ENCODE measurements at regions not wholly inside any gene's neighbourhood (a gene's known extent, or its start where the extent isn't known, plus 50 kb on each side); places are given as distances from the start of the nearest gene placed in this dataset.

- Mint-ChIP-seq H3K27me3 (ENCODE audit: insufficient read depth, unreplicated experiment) (no peaks in the 10 kb centered on the region), H3K4me3 (ENCODE audit: unreplicated experiment) (no peak overlapping the region), H3K4me1 (ENCODE audit: insufficient read depth, unreplicated experiment) (peaks cover 8% of the 10 kb centered on the region), H3K36me3 (ENCODE audit: insufficient read depth, unreplicated experiment) (no peaks in the 10 kb centered on the region), H3K9me3 (ENCODE audit: unreplicated experiment) (no peaks in the 10 kb centered on the region), H3K27ac (ENCODE audit: low read depth, unreplicated experiment) (no peak overlapping the region)
- POLR2A ChIA-PET: no interaction called here
- intact Hi-C loops (cut with micrococcal nuclease): no loop called here
- no peak for TF ChIP-seq CTCF (IDR thresholded peaks at IDR 0.05; ENCODE audit: unreplicated experiment)
- DNase-seq (ENCODE audit: unreplicated experiment): no peak
- CTCF ChIA-PET: interaction anchor here (0.8 kb wide), 1 partner anchor 369 kb away, joined by 3 read pairs; no protein-coding TSS in a partner anchor
- BruUV-seq (replicated peaks): no TSS peak
Measured at GRCh38 chr12:77351860-77352259, 286.5 kb upstream of the E2F7 start.

- Mint-ChIP-seq H3K4me3 (ENCODE audit: unreplicated experiment) (no peak overlapping the region), H3K27me3 (ENCODE audit: insufficient read depth, unreplicated experiment) (no peaks in the 10 kb centered on the region), H3K36me3 (ENCODE audit: insufficient read depth, unreplicated experiment) (no peaks in the 10 kb centered on the region), H3K27ac (ENCODE audit: low read depth, unreplicated experiment) (no peak overlapping the region), H3K9me3 (ENCODE audit: unreplicated experiment) (no peaks in the 10 kb centered on the region), H3K4me1 (ENCODE audit: insufficient read depth, unreplicated experiment) (peaks cover 3% of the 10 kb centered on the region)
- no peak for TF ChIP-seq CTCF (IDR thresholded peaks at IDR 0.05; ENCODE audit: unreplicated experiment)
- no peak for DNase-seq (ENCODE audit: unreplicated experiment)
- BruUV-seq (replicated peaks): no TSS peak
- ChIA-PET POLR2A (no interaction called here), CTCF (no interaction called here)
- intact Hi-C loops (cut with micrococcal nuclease): no loop called here
Measured at GRCh38 chr12:77349689-77350370, 284.5 kb upstream of the E2F7 start.

GRCh38 chr12:77347017-77347416 is 281.6 kb upstream of the E2F7 start:
- no TSS peak for BruUV-seq (replicated peaks)
- H3K4me3 Mint-ChIP-seq (ENCODE audit: unreplicated experiment): no peak overlapping the region
- DNase-seq (ENCODE audit: unreplicated experiment): no peak
- ChIA-PET CTCF (interaction anchor here (0.6 to 0.7 kb wide), 2 partner anchors 130 to 421 kb away, joined by 3 to 4 read pairs; no protein-coding TSS in a partner anchor), POLR2A (no interaction called here)
- TF ChIP-seq CTCF (IDR thresholded peaks at IDR 0.05; ENCODE audit: unreplicated experiment): no peak
- intact Hi-C loops (cut with micrococcal nuclease): no loop called here
- no peaks in the 10 kb centered on the region for H3K9me3 Mint-ChIP-seq (ENCODE audit: unreplicated experiment)
- H3K27ac Mint-ChIP-seq (ENCODE audit: low read depth, unreplicated experiment): no peak overlapping the region
- peaks cover 6% of the 10 kb centered on the region for H3K4me1 Mint-ChIP-seq (ENCODE audit: insufficient read depth, unreplicated experiment)
- H3K36me3 Mint-ChIP-seq (ENCODE audit: insufficient read depth, unreplicated experiment): no peaks in the 10 kb centered on the region
- no peaks in the 10 kb centered on the region for H3K27me3 Mint-ChIP-seq (ENCODE audit: insufficient read depth, unreplicated experiment)

GRCh38 chr12:77345336-77345735 is 280.0 kb upstream of the E2F7 start:
- intact Hi-C loops (cut with micrococcal nuclease): no loop called here
- TF ChIP-seq CTCF (IDR thresholded peaks at IDR 0.05; ENCODE audit: unreplicated experiment): no peak
- POLR2A ChIA-PET: interaction anchor here (1.1 kb wide), 1 partner anchor 279 kb away, joined by 3 read pairs; no protein-coding TSS in a partner anchor

More at GRCh38 chr12:77345336-77345735, 280.0 kb upstream of the E2F7 start:
- BruUV-seq (replicated peaks): no TSS peak
- Mint-ChIP-seq H3K27ac (ENCODE audit: low read depth, unreplicated experiment) (no peak overlapping the region), H3K9me3 (ENCODE audit: unreplicated experiment) (no peaks in the 10 kb centered on the region), H3K36me3 (ENCODE audit: insufficient read depth, unreplicated experiment) (no peaks in the 10 kb centered on the region), H3K27me3 (ENCODE audit: insufficient read depth, unreplicated experiment) (no peaks in the 10 kb centered on the region), H3K4me1 (ENCODE audit: insufficient read depth, unreplicated experiment) (peaks cover 6% of the 10 kb centered on the region), H3K4me3 (ENCODE audit: unreplicated experiment) (no peak overlapping the region)
- CTCF ChIA-PET: interaction anchor here (0.7 kb wide), 1 partner anchor 277 kb away, joined by 3 read pairs; no protein-coding TSS in a partner anchor
- no peak for DNase-seq (ENCODE audit: unreplicated experiment)
